IMR-90 (cell line): ENCODE measurements at regions not wholly inside any gene's neighbourhood (a gene's known extent, or its start where the extent isn't known, plus 50 kb on each side); places are given as distances from the start of the nearest gene placed in this dataset.

ENCODE experiments used
- ATAC-seq: fragments of 200-7000 bp; cut with Tn5 transposase; 2 replicates; pipeline ENCODE4 v1.9.1; 2020; ENCODE audit warnings: low read depth, mild to moderate bottlenecking, moderate library complexity
- BruUV-seq: library from RNA; stranded (reverse); fragments of 400-500 nt; replicated peaks from 2 replicates; lab custom pipeline; 2021; lab: Mats Ljungman, UMichigan
- CTCF ChIA-PET: fragments of 300-600 bp; formaldehyde crosslinking; extraction: SDS; loops from one replicate; lab custom pipeline; 2021; ENCODE audit warnings: antibody characterized with exemption; lab: Yijun Ruan, JAX
- POLR2A ChIA-PET: fragments of 300-600 bp; sonication (Branson Sonifier 250); formaldehyde crosslinking; loops from one replicate; lab custom pipeline; 2022; ENCODE audit warnings: antibody characterized with exemption; ENCODE audit not compliant: unreplicated experiment; lab: Charles Lee
- DNase-seq: peaks from one replicate; pipeline ENCODE4 v3.0.0; 2013
- H2AFZ ChIP-seq: replicated peaks from 2 replicates; pipeline ENCODE3; 2013; ENCODE audit warnings: low read length, mild to moderate bottlenecking; ENCODE audit not compliant: poor library complexity
- H2AK5ac ChIP-seq: 2 replicates; pipeline ENCODE4 v1.6.1; 2013; ENCODE audit warnings: low read depth, low read length, inconsistent platforms
- H2AK9ac ChIP-seq: replicated peaks from 2 replicates; pipeline ENCODE3; 2013; ENCODE audit warnings: mild to moderate bottlenecking, low read depth, low read length, moderate library complexity; ENCODE audit not compliant: poor library complexity
- H2BK120ac ChIP-seq: 2 replicates; pipeline ENCODE4 v1.6.1; 2013; ENCODE audit warnings: low read depth, low read length, inconsistent platforms
- H2BK15ac ChIP-seq: 3 replicates; pipeline ENCODE4 v1.6.1; 2013; ENCODE audit warnings: low read depth, low read length, inconsistent platforms
- H2BK20ac ChIP-seq: 2 replicates; pipeline ENCODE4 v1.6.1; 2013; ENCODE audit warnings: low read depth, mild to moderate bottlenecking, inconsistent platforms, low read length, moderate library complexity
- H2BK5ac ChIP-seq: 2 replicates; pipeline ENCODE4 v1.6.1; 2013; ENCODE audit warnings: mild to moderate bottlenecking, low read depth, low read length, inconsistent platforms; ENCODE audit not compliant: poor library complexity, severe bottlenecking
- H3K14ac ChIP-seq: replicated peaks from 2 replicates; pipeline ENCODE4 v1.6.1; 2013; ENCODE audit warnings: low read depth, low read length, inconsistent platforms
- H3K18ac ChIP-seq: 2 replicates; pipeline ENCODE4 v1.6.1; 2013; ENCODE audit warnings: low read depth, low read length, control low read depth
- H3K23ac ChIP-seq: 2 replicates; pipeline ENCODE4 v1.6.1; 2013; ENCODE audit warnings: low read depth, low read length, inconsistent platforms
- H3K27ac ChIP-seq: 2 replicates; pipeline ENCODE4 v1.5.1; 2013; ENCODE audit warnings: mild to moderate bottlenecking, control low read depth, low read length; ENCODE audit not compliant: insufficient read depth
- H3K27me3 ChIP-seq: 2 replicates; pipeline ENCODE4 v1.6.1; 2013; ENCODE audit warnings: low read length; ENCODE audit not compliant: control insufficient read depth, insufficient read depth
- H3K36me3 ChIP-seq: 2 replicates; pipeline ENCODE4 v1.6.1; 2013; ENCODE audit warnings: low read length, mixed read lengths; ENCODE audit not compliant: control insufficient read depth, insufficient read depth
- H3K4ac ChIP-seq: 2 replicates; pipeline ENCODE4 v1.6.1; 2013; ENCODE audit warnings: low read depth, low read length, inconsistent platforms
- H3K4me1 ChIP-seq: 2 replicates; pipeline ENCODE4 v1.6.1; 2013; ENCODE audit warnings: low read length, mixed read lengths; ENCODE audit not compliant: control insufficient read depth, insufficient read depth
- H3K4me2 ChIP-seq: 2 replicates; pipeline ENCODE4 v1.6.1; 2013; ENCODE audit warnings: low read depth, mild to moderate bottlenecking, control low read depth, low read length, moderate library complexity
- H3K4me3 ChIP-seq: 2 replicates; pipeline ENCODE4 v1.5.1; 2013; ENCODE audit warnings: low read depth, mild to moderate bottlenecking, control low read depth, low read length, moderate library complexity; ENCODE audit not compliant: insufficient read depth
- H3K56ac ChIP-seq: 2 replicates; pipeline ENCODE4 v1.6.1; 2013; ENCODE audit warnings: low read length, inconsistent platforms; ENCODE audit not compliant: insufficient read depth; ENCODE audit errors: extremely low read depth
- H3K79me1 ChIP-seq, 2 experiments: 2 replicates each; pipeline ENCODE4 v1.6.1; 2013; ENCODE audit warnings: low read length in 2 of 2, inconsistent platforms in 1 of 2, low read depth in 1 of 2
- H3K9ac ChIP-seq: 2 replicates; pipeline ENCODE4 v1.6.1; 2013; ENCODE audit warnings: low read depth, low read length, control low read depth
- H3K9me1 ChIP-seq: 2 replicates; pipeline ENCODE4 v1.6.1; 2013; ENCODE audit warnings: low read length, inconsistent platforms; ENCODE audit not compliant: insufficient read depth
- H3K9me3 ChIP-seq: 2 replicates; pipeline ENCODE4 v1.6.1; 2013; ENCODE audit warnings: low read length; ENCODE audit not compliant: control insufficient read depth, insufficient read depth
- H4K20me1 ChIP-seq: 2 replicates; pipeline ENCODE4 v1.6.1; 2013; ENCODE audit warnings: low read length, inconsistent platforms; ENCODE audit not compliant: insufficient read depth
- H4K5ac ChIP-seq: 2 replicates; pipeline ENCODE4 v1.6.1; 2013; ENCODE audit warnings: mild to moderate bottlenecking, low read depth, low read length, control low read depth
- H4K8ac ChIP-seq, 2 experiments: 2 replicates each; pipeline ENCODE4 v1.6.1; 2013; ENCODE audit warnings: low read depth in 2 of 2, low read length in 2 of 2, control low read depth in 1 of 2, inconsistent platforms in 1 of 2
- H4K91ac ChIP-seq: 2 replicates; pipeline ENCODE4 v1.6.1; 2013; ENCODE audit warnings: low read depth, low read length, inconsistent platforms; ENCODE audit not compliant: insufficient read depth
- BHLHE40 ChIP-seq: fragments of 150-350 bp; IDR thresholded peaks from 2 replicates; pipeline ENCODE4 v1.6.1; 2016; ENCODE audit warnings: mild to moderate bottlenecking, low read depth, low read length
- CEBPB ChIP-seq: IDR thresholded peaks from 2 replicates; pipeline ENCODE4 v1.6.1; 2012; ENCODE audit warnings: low read depth, low read length, improper control_type of control experiment
- CHD1 ChIP-seq: IDR thresholded peaks from 2 replicates; pipeline ENCODE4 v1.6.1; 2012; ENCODE audit warnings: low read depth, low read length, improper control_type of control experiment
- FOS ChIP-seq: fragments of 150-350 bp; IDR thresholded peaks from 2 replicates; pipeline ENCODE4 v1.6.1; 2016; ENCODE audit warnings: low read depth, low read length
- MAFK ChIP-seq: IDR thresholded peaks from 2 replicates; pipeline ENCODE4 v1.6.1; 2012; ENCODE audit warnings: low read depth, low read length, improper control_type of control experiment
- MAZ ChIP-seq: IDR thresholded peaks from 2 replicates; pipeline ENCODE4 v1.6.1; 2012; ENCODE audit warnings: low read depth, mild to moderate bottlenecking, low read length, improper control_type of control experiment, moderate library complexity, borderline replicate concordance
- MXI1 ChIP-seq: IDR thresholded peaks from 2 replicates; pipeline ENCODE4 v1.6.1; 2012; ENCODE audit warnings: low read depth, mild to moderate bottlenecking, low read length, moderate library complexity, borderline replicate concordance
- NFE2L2 ChIP-seq: fragments of 150-350 bp; IDR thresholded peaks from 2 replicates; pipeline ENCODE4 v1.6.1; 2016; ENCODE audit warnings: low read depth, mild to moderate bottlenecking, low read length
- POLR2A ChIP-seq: IDR thresholded peaks from 2 replicates; pipeline ENCODE4 v1.6.1; 2012; ENCODE audit warnings: mild to moderate bottlenecking, low read depth, low read length
- RAD21 ChIP-seq: IDR thresholded peaks from 2 replicates; pipeline ENCODE4 v1.6.1; 2012; ENCODE audit warnings: low read length, improper control_type of control experiment
- RCOR1 ChIP-seq: IDR thresholded peaks from 2 replicates; pipeline ENCODE4 v1.6.1; 2012; ENCODE audit warnings: mild to moderate bottlenecking, low read length, improper control_type of control experiment; ENCODE audit not compliant: insufficient replicate concordance
- RFX5 ChIP-seq: IDR thresholded peaks from 2 replicates; pipeline ENCODE4 v1.8.0; 2012; ENCODE audit warnings: low read depth, mild to moderate bottlenecking, low read length, moderate library complexity
- SMC3 ChIP-seq: fragments of 150-350 bp; IDR thresholded peaks from 2 replicates; pipeline ENCODE4 v1.6.1; 2016; ENCODE audit warnings: low read depth, mild to moderate bottlenecking, antibody characterized with exemption, low read length, moderate library complexity
- WGBS, 2 experiments: methylation state at CpG; one replicate each; pipeline versions ENCODE4 v1.1.5 to v1.1.7; 2013; ENCODE audit warnings: missing lambda C conversion rate in 2 of 2; ENCODE audit not compliant: insufficient read length in 1 of 2; ENCODE audit errors: extremely low coverage in 2 of 2; 5-methylcytosine and 5-hydroxymethylcytosine counted together
- dilution Hi-C: fragments of 300-500 bp; cut with HindIII; formaldehyde crosslinking; loops from one replicate; pipeline ENCODE4 v1.14.3; 2018; ENCODE audit warnings: low sequenced_read_pairs; ENCODE audit not compliant: unreplicated experiment
- in situ Hi-C: fragments of 300-500 bp; cut with MboI; formaldehyde crosslinking; loops from 3 replicates; pipeline ENCODE4 v1.14.3; 2019; ENCODE audit warnings: low sequenced_read_pairs, inconsistent platforms, mixed read lengths
- intact Hi-C: fragments of 100-400 bp; cut with micrococcal nuclease; formaldehyde crosslinking; loops from 2 replicates; pipeline ENCODE4 v1.10.0; 2022
- TF ChIP-seq, protein P1 (sequence below): fragments of 150-350 bp; IDR thresholded peaks from 2 replicates; pipeline ENCODE4 v1.6.1; 2016; ENCODE audit warnings: low read depth, mild to moderate bottlenecking, low read length, moderate library complexity, borderline replicate concordance
- TF ChIP-seq, protein P2 (sequence below): fragments of 150-350 bp; IDR thresholded peaks from 2 replicates; pipeline ENCODE4 v1.6.1; 2017; ENCODE audit warnings: mild to moderate bottlenecking, antibody characterized with exemption, low read length, low read depth
- TF ChIP-seq, protein P3 (sequence below): conservative IDR thresholded peaks from 2 replicates; pipeline ENCODE4 v1.5.1; 2012; ENCODE audit warnings: mild to moderate bottlenecking, low read depth, low read length, improper control_type of control experiment

DNA sequence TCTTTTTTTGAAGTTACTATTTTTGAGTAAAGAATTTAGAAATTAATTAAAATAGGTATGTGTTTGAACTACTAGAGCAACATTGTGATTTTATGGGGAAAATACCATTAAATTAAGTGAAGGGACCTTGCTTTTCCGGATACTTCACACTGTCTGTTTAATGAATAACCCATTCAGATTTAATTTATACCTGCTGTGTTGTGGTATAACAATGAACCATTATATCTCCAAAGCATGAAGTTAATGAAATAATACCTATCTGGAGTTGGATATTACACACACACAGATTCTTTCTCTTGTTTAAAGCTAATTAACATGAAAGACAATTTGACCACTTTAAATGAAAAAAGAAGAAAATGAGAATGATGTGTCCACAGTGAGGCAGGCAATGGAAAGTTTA, 195.0 kb upstream of the GPRIN3 start:
- no peak overlapping the region for H2AK5ac ChIP-seq
- H4K5ac ChIP-seq = no peak overlapping the region
- no peak overlapping the region for H3K18ac ChIP-seq
- no peak overlapping the region for H3K56ac ChIP-seq
- no peak overlapping the region for H3K27ac ChIP-seq
- no peak for ATAC-seq
- H3K9me3 ChIP-seq = no peaks in the 10 kb centered on the region
- H3K4me1 ChIP-seq = peaks cover 5% of the 10 kb centered on the region
- BruUV-seq = no TSS peak
- dilution Hi-C loops (no loop called here), intact Hi-C loops (no loop called here), in situ Hi-C loops (no loop called here)
- H3K36me3 ChIP-seq = no peaks in the 10 kb centered on the region
- no peaks in the 10 kb centered on the region for H3K9me1 ChIP-seq
- no peak overlapping the region for H2AK9ac ChIP-seq
- no peak overlapping the region for H3K23ac ChIP-seq
- POLR2A ChIA-PET = no interaction called here
- no CpG with 5 or more reads among the region's 1 CpG for WGBS, 2 experiments
- no peak overlapping the region for H4K8ac ChIP-seq
- no peak overlapping the region for H3K9ac ChIP-seq
- H2BK15ac ChIP-seq = no peak overlapping the region
- H2BK5ac ChIP-seq = no peak overlapping the region
- H3K14ac ChIP-seq = no peak overlapping the region
- H4K91ac ChIP-seq = no peak overlapping the region
- no peaks in the 10 kb centered on the region for H3K79me1 ChIP-seq
- TF ChIP-seq RCOR1 (no peak), MAZ (no peak), FOS (no peak), MXI1 (no peak), BHLHE40 (no peak), CEBPB (no peak), MAFK (no peak), NFE2L2 (no peak), RFX5 (no peak), SMC3 (no peak), RAD21 (no peak), CHD1 (no peak), POLR2A (no peak)
- TF ChIP-seq, protein P1, sequence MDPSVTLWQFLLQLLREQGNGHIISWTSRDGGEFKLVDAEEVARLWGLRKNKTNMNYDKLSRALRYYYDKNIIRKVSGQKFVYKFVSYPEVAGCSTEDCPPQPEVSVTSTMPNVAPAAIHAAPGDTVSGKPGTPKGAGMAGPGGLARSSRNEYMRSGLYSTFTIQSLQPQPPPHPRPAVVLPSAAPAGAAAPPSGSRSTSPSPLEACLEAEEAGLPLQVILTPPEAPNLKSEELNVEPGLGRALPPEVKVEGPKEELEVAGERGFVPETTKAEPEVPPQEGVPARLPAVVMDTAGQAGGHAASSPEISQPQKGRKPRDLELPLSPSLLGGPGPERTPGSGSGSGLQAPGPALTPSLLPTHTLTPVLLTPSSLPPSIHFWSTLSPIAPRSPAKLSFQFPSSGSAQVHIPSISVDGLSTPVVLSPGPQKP = no peak
- TF ChIP-seq, protein P2, sequence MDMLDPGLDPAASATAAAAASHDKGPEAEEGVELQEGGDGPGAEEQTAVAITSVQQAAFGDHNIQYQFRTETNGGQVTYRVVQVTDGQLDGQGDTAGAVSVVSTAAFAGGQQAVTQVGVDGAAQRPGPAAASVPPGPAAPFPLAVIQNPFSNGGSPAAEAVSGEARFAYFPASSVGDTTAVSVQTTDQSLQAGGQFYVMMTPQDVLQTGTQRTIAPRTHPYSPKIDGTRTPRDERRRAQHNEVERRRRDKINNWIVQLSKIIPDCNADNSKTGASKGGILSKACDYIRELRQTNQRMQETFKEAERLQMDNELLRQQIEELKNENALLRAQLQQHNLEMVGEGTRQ = no peak
- TF ChIP-seq, protein P3, sequence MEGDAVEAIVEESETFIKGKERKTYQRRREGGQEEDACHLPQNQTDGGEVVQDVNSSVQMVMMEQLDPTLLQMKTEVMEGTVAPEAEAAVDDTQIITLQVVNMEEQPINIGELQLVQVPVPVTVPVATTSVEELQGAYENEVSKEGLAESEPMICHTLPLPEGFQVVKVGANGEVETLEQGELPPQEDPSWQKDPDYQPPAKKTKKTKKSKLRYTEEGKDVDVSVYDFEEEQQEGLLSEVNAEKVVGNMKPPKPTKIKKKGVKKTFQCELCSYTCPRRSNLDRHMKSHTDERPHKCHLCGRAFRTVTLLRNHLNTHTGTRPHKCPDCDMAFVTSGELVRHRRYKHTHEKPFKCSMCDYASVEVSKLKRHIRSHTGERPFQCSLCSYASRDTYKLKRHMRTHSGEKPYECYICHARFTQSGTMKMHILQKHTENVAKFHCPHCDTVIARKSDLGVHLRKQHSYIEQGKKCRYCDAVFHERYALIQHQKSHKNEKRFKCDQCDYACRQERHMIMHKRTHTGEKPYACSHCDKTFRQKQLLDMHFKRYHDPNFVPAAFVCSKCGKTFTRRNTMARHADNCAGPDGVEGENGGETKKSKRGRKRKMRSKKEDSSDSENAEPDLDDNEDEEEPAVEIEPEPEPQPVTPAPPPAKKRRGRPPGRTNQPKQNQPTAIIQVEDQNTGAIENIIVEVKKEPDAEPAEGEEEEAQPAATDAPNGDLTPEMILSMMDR = no peak
- CTCF ChIA-PET = interaction anchor here (0.9 to 1.3 kb wide), 2 partner anchors 11 to 17 kb away, joined by 3 to 4 read pairs; no protein-coding TSS in a partner anchor
- H2BK120ac ChIP-seq = no peak overlapping the region
- H3K4me2 ChIP-seq = no peak overlapping the region
- no peak overlapping the region for H2AFZ ChIP-seq
- H3K4me3 ChIP-seq = no peak overlapping the region
- H2BK20ac ChIP-seq = no peak overlapping the region
- DNase-seq = no peak
- H3K4ac ChIP-seq = no peak overlapping the region
- no peaks in the 10 kb centered on the region for H3K27me3 ChIP-seq
- H4K20me1 ChIP-seq = no peaks in the 10 kb centered on the region
